ENCODE measurements at regions not wholly inside any gene's neighbourhood (a gene's known extent, or its start where the extent isn't known, plus 50 kb on each side); places are given as distances from the start of the nearest gene placed in this dataset.
A peak's percentile ranks its signal among the peaks of the same experiment; 100 is the strongest.

DNA sequence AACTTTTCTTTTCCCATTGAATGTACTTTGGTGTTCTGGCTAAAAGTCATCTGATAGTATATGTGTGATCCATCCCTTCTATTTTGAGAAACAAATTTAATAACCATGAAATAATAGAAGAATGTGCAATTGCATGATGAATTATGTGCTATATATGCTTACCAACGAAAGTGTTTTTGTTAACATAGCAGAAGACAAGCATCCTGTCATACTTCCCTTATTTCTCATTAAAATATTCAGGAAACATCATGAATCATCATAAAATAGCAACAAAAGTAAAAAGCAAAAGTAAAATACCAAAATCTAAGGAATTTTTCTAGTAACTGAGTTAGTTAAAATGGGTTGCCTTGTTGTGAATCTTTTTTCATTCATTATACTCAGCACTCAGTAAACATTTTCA is 409.0 kb upstream of the PDE3A start:
- no peaks in the 10 kb centered on the region for H3K36me3 ChIP-seq (ENCODE audit: insufficient read depth, low read length)
- WGBS, result 100% methylated on average over 1 of the region's 1 CpG
- H3K4me3 ChIP-seq (ENCODE audit: low read length), result no peak overlapping the region
- H3K27me3 ChIP-seq (ENCODE audit: insufficient read depth, low read length), result no peaks in the 10 kb centered on the region
- no peak overlapping the region for H3K27ac ChIP-seq (ENCODE audit: low read depth, low read length)
- H3K4me1 ChIP-seq (ENCODE audit: insufficient read depth, low read length), result peaks cover 11% of the 10 kb centered on the region; the same call in 1 of the 2 replicates
- no peaks in the 10 kb centered on the region for H3K9me3 ChIP-seq (ENCODE audit: insufficient read depth, low read depth, low read length)
- no peak overlapping the region for H3K9ac ChIP-seq (ENCODE audit: low read depth, low read length)

DNA sequence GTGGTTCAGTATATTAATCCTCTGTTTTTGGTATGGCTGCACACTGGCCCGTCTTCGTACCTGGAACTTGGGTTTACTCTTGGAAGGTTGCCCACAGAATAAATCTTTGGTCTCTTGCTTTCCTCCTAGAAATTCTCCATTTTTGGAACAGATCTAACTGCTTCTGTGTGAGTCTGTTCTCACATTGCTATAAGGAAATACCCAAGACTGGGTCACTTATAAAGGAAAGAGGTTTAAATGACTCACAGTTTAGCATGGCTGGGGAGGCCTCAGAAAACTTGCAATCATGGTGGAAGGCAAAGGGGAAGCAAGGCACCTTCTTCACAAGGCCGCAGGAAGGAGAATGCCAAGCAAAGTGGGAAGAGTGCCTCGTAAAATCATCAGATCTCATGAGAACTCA is 407.8 kb upstream of the PDE3A start:
- Histone ChIP-seq H3K27me3 (ENCODE audit: insufficient read depth, low read length) (no peaks in the 10 kb centered on the region), H3K36me3 (ENCODE audit: insufficient read depth, low read length) (no peaks in the 10 kb centered on the region), H3K27ac (ENCODE audit: low read depth, low read length) (no peak overlapping the region), H3K9me3 (ENCODE audit: insufficient read depth, low read depth, low read length) (no peaks in the 10 kb centered on the region), H3K4me3 (ENCODE audit: low read length) (no peak overlapping the region), H3K9ac (ENCODE audit: low read depth, low read length) (no peak overlapping the region), H3K4me1 (ENCODE audit: insufficient read depth, low read length) (peaks cover 12% of the 10 kb centered on the region; the same call in 1 of the 2 replicates)
- WGBS, result 93% methylated on average over 4 of the region's 4 CpGs

DNA sequence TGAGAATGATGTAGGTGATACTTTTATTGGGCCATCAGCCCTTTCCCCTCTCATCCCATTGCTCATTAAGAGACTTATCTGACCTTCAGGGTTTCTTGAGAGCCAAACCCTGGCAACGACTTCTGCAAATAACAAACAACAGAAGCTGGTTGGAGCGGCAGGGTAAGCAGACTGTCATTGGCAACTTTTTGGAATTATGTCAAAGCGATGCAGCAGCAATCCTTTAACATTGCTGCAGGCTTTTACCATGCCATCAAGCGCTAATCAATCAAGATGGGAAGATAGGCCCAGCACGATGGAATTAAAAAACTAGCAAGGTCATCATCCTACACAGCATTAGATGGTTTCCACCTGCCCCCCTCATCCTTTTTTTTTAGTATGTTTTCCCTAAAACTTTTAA is 406.1 kb upstream of the PDE3A start:
- Histone ChIP-seq H3K4me3 (ENCODE audit: low read length) (no peak overlapping the region), H3K27me3 (ENCODE audit: insufficient read depth, low read length) (no peaks in the 10 kb centered on the region)
- 73% methylated on average over 5 of the region's 5 CpGs for WGBS

GRCh38 chr12:19963972-19964371 is 404.4 kb upstream of the PDE3A start:
- H3K4me3 ChIP-seq (ENCODE audit: low read length), result no peak overlapping the region
- 73% methylated on average over 3 of the region's 3 CpGs for WGBS
- H3K9me3 ChIP-seq (ENCODE audit: insufficient read depth, low read depth, low read length), result no peaks in the 10 kb centered on the region
- H3K4me1 ChIP-seq (ENCODE audit: insufficient read depth, low read length), result peaks cover 16% of the 10 kb centered on the region
- no peak overlapping the region for H3K9ac ChIP-seq (ENCODE audit: low read depth, low read length)
- H3K27ac ChIP-seq (ENCODE audit: low read depth, low read length), result no peak overlapping the region
- no peaks in the 10 kb centered on the region for H3K27me3 ChIP-seq (ENCODE audit: insufficient read depth, low read length)
- no peaks in the 10 kb centered on the region for H3K36me3 ChIP-seq (ENCODE audit: insufficient read depth, low read length)

More for the DNA sequence above, 406.1 kb upstream of the PDE3A start:
- peaks cover 13% of the 10 kb centered on the region for H3K4me1 ChIP-seq (ENCODE audit: insufficient read depth, low read length)
- no peaks in the 10 kb centered on the region for H3K36me3 ChIP-seq (ENCODE audit: insufficient read depth, low read length)
- H3K9ac ChIP-seq (ENCODE audit: low read depth, low read length), result no peak overlapping the region
- no peaks in the 10 kb centered on the region for H3K9me3 ChIP-seq (ENCODE audit: insufficient read depth, low read depth, low read length)
- H3K27ac ChIP-seq (ENCODE audit: low read depth, low read length), result no peak overlapping the region

- H3K4me1 ChIP-seq (ENCODE audit: insufficient read depth, low read length), result peaks cover 16% of the 10 kb centered on the region
- no peaks in the 10 kb centered on the region for H3K9me3 ChIP-seq (ENCODE audit: insufficient read depth, low read depth, low read length)
- WGBS, result 90% methylated on average over 3 of the region's 3 CpGs
- H3K27me3 ChIP-seq (ENCODE audit: insufficient read depth, low read length), result no peaks in the 10 kb centered on the region
- H3K9ac ChIP-seq (ENCODE audit: low read depth, low read length), result no peak overlapping the region
- H3K36me3 ChIP-seq (ENCODE audit: insufficient read depth, low read length), result no peaks in the 10 kb centered on the region
- H3K27ac ChIP-seq (ENCODE audit: low read depth, low read length), result no peak overlapping the region
- H3K4me3 ChIP-seq (ENCODE audit: low read length), result no peak overlapping the region
These were observed 403.8 kb upstream of the PDE3A start for GRCh38 chr12:19964549-19964948.

DNA sequence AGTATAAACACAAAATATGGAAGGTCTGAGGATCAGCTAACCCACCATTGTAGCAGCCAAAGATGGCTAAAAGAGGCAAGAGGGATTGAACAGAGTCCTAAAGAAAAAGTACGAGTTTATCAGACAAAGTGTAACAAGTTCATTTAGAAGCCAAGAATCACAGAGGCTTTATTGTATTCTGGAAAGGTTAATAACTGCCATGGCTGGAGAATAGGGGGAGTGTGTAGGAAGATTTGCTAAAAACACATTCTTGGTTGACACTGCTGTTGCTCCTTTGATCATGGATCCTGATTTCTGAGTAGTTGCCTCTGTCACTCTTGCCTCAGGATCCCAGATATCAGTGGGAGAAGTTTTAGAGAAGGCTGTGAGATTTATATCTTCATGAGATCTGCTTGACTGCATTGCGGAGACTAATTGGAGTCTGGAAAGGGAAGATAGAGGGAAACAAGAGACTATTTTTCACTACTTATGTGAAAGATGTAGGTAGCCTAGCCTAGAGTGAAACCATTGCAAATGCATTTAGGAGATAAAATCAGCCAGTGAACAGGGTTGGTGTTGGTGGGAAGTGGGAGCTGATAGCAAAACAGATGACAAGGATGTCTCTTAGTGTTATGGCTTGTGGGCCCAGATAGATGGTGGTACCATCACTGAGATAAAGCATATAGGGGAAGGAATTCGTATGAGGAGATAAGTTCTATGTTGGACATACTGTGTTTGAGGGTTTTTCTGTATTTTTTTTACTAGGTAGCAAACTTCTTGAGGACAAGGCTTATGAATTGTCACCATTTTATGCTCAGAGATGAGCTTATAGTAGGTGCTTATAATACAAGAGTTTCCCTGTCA is 402.9 kb upstream of the PDE3A start:
- Histone ChIP-seq H3K36me3 (ENCODE audit: insufficient read depth, low read length) (no peaks in the 10 kb centered on the region), H3K9ac (ENCODE audit: low read depth, low read length) (no peak overlapping the region), H3K27me3 (ENCODE audit: insufficient read depth, low read length) (no peaks in the 10 kb centered on the region), H3K9me3 (ENCODE audit: insufficient read depth, low read depth, low read length) (no peaks in the 10 kb centered on the region), H3K4me3 (ENCODE audit: low read length) (no peak overlapping the region), H3K4me1 (ENCODE audit: insufficient read depth, low read length) (peaks cover 20% of the 10 kb centered on the region), H3K27ac (ENCODE audit: low read depth, low read length) (no peak overlapping the region)
- WGBS, result 88% methylated on average over 3 of the region's 3 CpGs

DNA sequence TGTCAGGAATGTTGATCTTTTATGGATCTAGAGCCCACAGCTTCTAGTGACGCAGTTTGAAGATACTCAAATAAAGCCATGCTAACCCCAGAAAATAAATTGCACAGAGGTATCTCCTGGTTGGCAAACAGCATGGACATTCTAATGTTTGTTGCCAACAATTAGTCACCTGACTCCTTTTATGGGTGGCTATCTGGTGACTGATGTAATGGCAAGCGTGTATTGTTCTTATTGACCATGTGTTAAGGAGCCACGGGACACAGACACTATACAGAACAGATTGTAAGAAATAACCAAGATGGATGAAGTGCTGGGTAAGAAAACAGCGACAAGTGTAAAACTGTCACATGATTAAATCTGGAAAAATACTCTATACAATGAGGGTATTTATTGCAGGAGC is 401.3 kb upstream of the PDE3A start:
- Histone ChIP-seq H3K4me3 (ENCODE audit: low read length) (no peak overlapping the region), H3K36me3 (ENCODE audit: insufficient read depth, low read length) (no peaks in the 10 kb centered on the region), H3K4me1 (ENCODE audit: insufficient read depth, low read length) (peaks cover 34% of the 10 kb centered on the region), H3K27ac (ENCODE audit: low read depth, low read length) (no peak overlapping the region), H3K9ac (ENCODE audit: low read depth, low read length) (no peak overlapping the region), H3K9me3 (ENCODE audit: insufficient read depth, low read depth, low read length) (no peaks in the 10 kb centered on the region), H3K27me3 (ENCODE audit: insufficient read depth, low read length) (no peaks in the 10 kb centered on the region)
- 96% methylated on average over 3 of the region's 4 CpGs for WGBS

GRCh38 chr12:19967431-19967830 is 400.9 kb upstream of the PDE3A start:
- H3K36me3 ChIP-seq (ENCODE audit: insufficient read depth, low read length), result no peaks in the 10 kb centered on the region
- H3K27ac ChIP-seq (ENCODE audit: low read depth, low read length), result no peak overlapping the region
- peaks cover 34% of the 10 kb centered on the region for H3K4me1 ChIP-seq (ENCODE audit: insufficient read depth, low read length)
- H3K9ac ChIP-seq (ENCODE audit: low read depth, low read length), result no peak overlapping the region
- no peaks in the 10 kb centered on the region for H3K9me3 ChIP-seq (ENCODE audit: insufficient read depth, low read depth, low read length)
- WGBS, result 50% methylated on average over 1 of the region's 2 CpGs
- no peak overlapping the region for H3K4me3 ChIP-seq (ENCODE audit: low read length)
- no peaks in the 10 kb centered on the region for H3K27me3 ChIP-seq (ENCODE audit: insufficient read depth, low read length)

DNA sequence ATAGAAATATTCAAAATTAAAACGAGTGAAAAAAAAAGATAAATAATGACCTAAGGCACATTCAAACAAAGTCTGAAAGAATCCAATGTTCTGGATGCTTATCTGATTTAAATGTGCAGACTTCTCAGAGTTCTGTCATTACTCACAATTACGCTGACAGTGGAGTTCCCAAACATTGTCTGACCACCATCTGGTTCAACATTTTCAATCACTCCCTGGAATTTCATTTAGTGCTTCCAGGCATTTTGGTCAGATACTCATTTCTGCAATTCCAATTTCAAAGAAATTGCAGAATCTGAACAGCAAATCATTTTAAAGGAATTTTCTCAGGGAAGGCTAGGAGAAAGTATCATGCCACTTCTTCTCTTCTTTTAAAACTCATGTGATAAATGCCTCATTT is 398.2 kb upstream of the PDE3A start:
- 93% methylated on average over 1 of the region's 2 CpGs for WGBS
- Histone ChIP-seq H3K9me3 (ENCODE audit: insufficient read depth, low read depth, low read length) (no peaks in the 10 kb centered on the region), H3K4me3 (ENCODE audit: low read length) (no peak overlapping the region), H3K27me3 (ENCODE audit: insufficient read depth, low read length) (no peaks in the 10 kb centered on the region), H3K4me1 (ENCODE audit: insufficient read depth, low read length) (peaks cover 29% of the 10 kb centered on the region), H3K36me3 (ENCODE audit: insufficient read depth, low read length) (no peaks in the 10 kb centered on the region), H3K27ac (ENCODE audit: low read depth, low read length) (no peak overlapping the region), H3K9ac (ENCODE audit: low read depth, low read length) (no peak overlapping the region)

- no peak overlapping the region for H3K9ac ChIP-seq (ENCODE audit: low read depth, low read length)
- H3K27ac ChIP-seq (ENCODE audit: low read depth, low read length), result 0 out of 2 replicates have a peak overlapping the region, but pooled peaks have one; percentile 12
- WGBS, result 96% methylated on average over 1 of the region's 1 CpG
These were observed 397.5 kb upstream of the PDE3A start for GRCh38 chr12:19970821-19971220.

GRCh38 chr12:19971361-19972280 is 396.7 kb upstream of the PDE3A start:
- Histone ChIP-seq H3K4me1 (ENCODE audit: insufficient read depth, low read length) (peaks cover 29% of the 10 kb centered on the region), H3K27ac (ENCODE audit: low read depth, low read length) (0 out of 2 replicates have a peak overlapping the region, but pooled peaks have one; percentile 12), H3K9me3 (ENCODE audit: insufficient read depth, low read depth, low read length) (no peaks in the 10 kb centered on the region), H3K9ac (ENCODE audit: low read depth, low read length) (no peak overlapping the region), H3K4me3 (ENCODE audit: low read length) (no peak overlapping the region), H3K27me3 (ENCODE audit: insufficient read depth, low read length) (no peaks in the 10 kb centered on the region), H3K36me3 (ENCODE audit: insufficient read depth, low read length) (no peaks in the 10 kb centered on the region)
- 49% methylated on average over 8 of the region's 8 CpGs for WGBS

More at GRCh38 chr12:19970821-19971220, 397.5 kb upstream of the PDE3A start:
- Histone ChIP-seq H3K4me1 (ENCODE audit: insufficient read depth, low read length) (peaks cover 29% of the 10 kb centered on the region), H3K27me3 (ENCODE audit: insufficient read depth, low read length) (no peaks in the 10 kb centered on the region), H3K36me3 (ENCODE audit: insufficient read depth, low read length) (no peaks in the 10 kb centered on the region), H3K4me3 (ENCODE audit: low read length) (no peak overlapping the region), H3K9me3 (ENCODE audit: insufficient read depth, low read depth, low read length) (no peaks in the 10 kb centered on the region)

All from HUES64 (cell line).